HCT116 (cell line): ENCODE measurements at regions not wholly inside any gene's neighbourhood (a gene's known extent, or its start where the extent isn't known, plus 50 kb on each side); places are given as distances from the start of the nearest gene placed in this dataset.

Source experiments
- ATAC-seq: fragments of 200-7000 bp; cut with Tn5 transposase; 2 replicates; pipeline ENCODE4 v1.9.1; 2020; ENCODE audit warnings: mild to moderate bottlenecking, moderate library complexity
- BruUV-seq: library from RNA; stranded (reverse); fragments of 400-500 nt; replicated peaks from 2 replicates; lab custom pipeline; 2021; lab: Mats Ljungman, UMichigan
- CTCF ChIA-PET: fragments of 300-600 bp; sonication (Branson Sonifier 250); formaldehyde crosslinking; loops from one replicate; lab custom pipeline; 2021; ENCODE audit warnings: antibody characterized with exemption; lab: Charles Lee
- POLR2A ChIA-PET: fragments of 300-600, 350-600 bp; sonication (Branson Sonifier 250); formaldehyde crosslinking; loops from one replicate; lab custom pipeline; 2021; ENCODE audit warnings: antibody characterized with exemption; lab: Charles Lee
- RAD21 ChIA-PET, 2 experiments: fragments of 300-600 bp; sonication (Branson Sonifier 250); formaldehyde crosslinking; loops; one replicate each; lab custom pipeline; 2023; ENCODE audit warnings: low total read pairs in 2 of 2; ENCODE audit not compliant: uncharacterized antibody in 2 of 2, unreplicated experiment in 2 of 2, low non-redundant PET in 1 of 2; lab: Charles Lee
- DNase-seq: peaks from one replicate; pipeline ENCODE4 v3.0.0-alpha.2; 2010; ENCODE audit warnings: low read depth, low spot score
- H2AFZ ChIP-seq: fragments of 200-600 bp; shearing (Covaris generic), sonication (generic); 2 replicates; pipeline ENCODE4 v1.6.1; 2017; ENCODE audit warnings: low read depth, mixed run types, mixed read lengths, antibody characterized with exemption, low read length; ENCODE audit not compliant: poor library complexity, severe bottlenecking
- H3K27ac ChIP-seq: 2 replicates; pipeline ENCODE4 v1.5.1; 2012; ENCODE audit warnings: low read depth, low read length
- H3K27me3 ChIP-seq: fragments of 200-600 bp; sonication (generic); 2 replicates; pipeline ENCODE4 v1.6.1; 2016; ENCODE audit warnings: mixed run types, low read length, mixed read lengths; ENCODE audit not compliant: insufficient read depth
- H3K36me3 ChIP-seq, 2 experiments: fragments of 200-500 bp in 1 of 2; fragments of 200-600 bp in 1 of 2; sonication (Bioruptor generic) in 1 of 2; sonication (generic) in 1 of 2; 2 replicates each; pipeline versions ENCODE4 v1.5.1 to v1.6.1; 2014 to 2016; ENCODE audit warnings: low read length in 2 of 2, inconsistent platforms in 1 of 2, mixed read lengths in 1 of 2, mixed run types in 1 of 2; ENCODE audit not compliant: insufficient read depth in 2 of 2, control insufficient read depth in 1 of 2
- H3K4me1 ChIP-seq, 2 experiments: fragments of 200-600 bp in 1 of 2; sonication (generic) in 1 of 2; 2 replicates each; pipeline versions ENCODE4 v1.5.1 to v1.6.1; 2012 to 2017; ENCODE audit warnings: low read length in 2 of 2, inconsistent platforms in 1 of 2, mild to moderate bottlenecking in 1 of 2, mixed read lengths in 1 of 2, mixed run types in 1 of 2, moderate library complexity in 1 of 2; ENCODE audit not compliant: insufficient read depth in 2 of 2, control insufficient read depth in 1 of 2
- H3K4me2 ChIP-seq: fragments of 200-600 bp; sonication (generic); 2 replicates; pipeline ENCODE4 v1.6.1; 2017; ENCODE audit warnings: mixed run types, low read length, mixed read lengths
- H3K4me3 ChIP-seq, 2 experiments: fragments of 200-600 bp in 1 of 2; sonication (generic) in 1 of 2; replicated peaks in 1 of 2; 2 replicates each; pipeline ENCODE4 v1.5.1; 2011 to 2016; ENCODE audit warnings: low read length in 2 of 2, control low read depth in 1 of 2, low read depth in 1 of 2, mild to moderate bottlenecking in 1 of 2, mixed read lengths in 1 of 2, mixed run types in 1 of 2
- H3K79me2 ChIP-seq: fragments of 200-600 bp; sonication (generic); 2 replicates; pipeline ENCODE4 v1.6.1; 2017; ENCODE audit warnings: mild to moderate bottlenecking, mixed run types, low read length, moderate library complexity, mixed read lengths; ENCODE audit not compliant: insufficient read depth
- H3K9ac ChIP-seq: fragments of 200-600 bp; sonication (generic); 2 replicates; pipeline ENCODE4 v1.6.1; 2016; ENCODE audit warnings: low read length, mixed read lengths
- H3K9me2 ChIP-seq: fragments of 200-600 bp; sonication (generic), shearing (Covaris generic); 2 replicates; pipeline ENCODE4 v1.6.1; 2017; ENCODE audit warnings: mixed run types, mild to moderate bottlenecking, moderate library complexity; ENCODE audit not compliant: insufficient read depth
- H3K9me3 ChIP-seq, 2 experiments: fragments of 200-500 bp in 1 of 2; fragments of 200-600 bp in 1 of 2; sonication (Bioruptor generic) in 1 of 2; sonication (generic) in 1 of 2; 2 replicates each; pipeline ENCODE4 v1.6.1; 2014 to 2017; ENCODE audit warnings: low read length in 2 of 2, mixed read lengths in 2 of 2, inconsistent platforms in 1 of 2, low read depth in 1 of 2, mild to moderate bottlenecking in 1 of 2, mixed run types in 1 of 2, moderate library complexity in 1 of 2; ENCODE audit not compliant: control insufficient read depth in 1 of 2, insufficient read depth in 1 of 2
- H4K20me1 ChIP-seq: fragments of 200-600 bp; sonication (generic), shearing (Covaris generic); 2 replicates; pipeline ENCODE4 v1.6.1; 2017; ENCODE audit warnings: mixed run types, mild to moderate bottlenecking, moderate library complexity; ENCODE audit not compliant: insufficient read depth
- CBX3 ChIP-seq: IDR thresholded peaks from 2 replicates; pipeline ENCODE4 v1.6.1; 2012; ENCODE audit warnings: low read depth
- CEBPB ChIP-seq: IDR thresholded peaks from 2 replicates; pipeline ENCODE4 v1.6.1; 2012; ENCODE audit warnings: low read depth
- EGR1 ChIP-seq: IDR thresholded peaks from 2 replicates; pipeline ENCODE4 v1.6.1; 2012; ENCODE audit warnings: low read depth
- ELF1 ChIP-seq: IDR thresholded peaks from 2 replicates; pipeline ENCODE4 v1.6.1; 2012; ENCODE audit warnings: low read depth, borderline replicate concordance
- EZH2phosphoT487 ChIP-seq: fragments of 200-600 bp; IDR thresholded peaks from 2 replicates; pipeline ENCODE4 v1.6.1; 2018; ENCODE audit warnings: antibody characterized with exemption, borderline replicate concordance
- FOSL1 ChIP-seq: IDR thresholded peaks from 2 replicates; pipeline ENCODE4 v1.6.1; 2012; ENCODE audit warnings: low read depth
- JUND ChIP-seq: IDR thresholded peaks from 2 replicates; pipeline ENCODE4 v1.6.1; 2012
- SP1 ChIP-seq: IDR thresholded peaks from 2 replicates; pipeline ENCODE4 v1.6.1; 2012; ENCODE audit warnings: low read depth
- SRF ChIP-seq: IDR thresholded peaks from 2 replicates; pipeline ENCODE4 v1.6.1; 2012; ENCODE audit warnings: low read depth
- YY1 ChIP-seq: IDR thresholded peaks from 2 replicates; pipeline ENCODE4 v1.6.1; 2011; ENCODE audit warnings: low read length, low read depth, moderate library complexity, mild to moderate bottlenecking; ENCODE audit not compliant: insufficient replicate concordance; ENCODE audit errors: extremely low read depth
- ZFX ChIP-seq: fragments of 450-650 bp; IDR thresholded peaks from 2 replicates; pipeline ENCODE4 v1.6.1; 2017
- intact Hi-C: fragments of 100-400 bp; cut with micrococcal nuclease; formaldehyde crosslinking; loops from 2 replicates; pipeline ENCODE4 v1.10.0; 2022
- TF ChIP-seq, protein P1 (sequence below): IDR thresholded peaks from 2 replicates; pipeline ENCODE4 v1.6.1; 2011; ENCODE audit warnings: mild to moderate bottlenecking, low read length, moderate library complexity; ENCODE audit not compliant: insufficient replicate concordance; ENCODE audit errors: extremely low read depth
- TF ChIP-seq, protein P2 (sequence below): IDR thresholded peaks from 2 replicates; pipeline ENCODE4 v1.6.1; 2012; ENCODE audit warnings: low read depth

DNA sequence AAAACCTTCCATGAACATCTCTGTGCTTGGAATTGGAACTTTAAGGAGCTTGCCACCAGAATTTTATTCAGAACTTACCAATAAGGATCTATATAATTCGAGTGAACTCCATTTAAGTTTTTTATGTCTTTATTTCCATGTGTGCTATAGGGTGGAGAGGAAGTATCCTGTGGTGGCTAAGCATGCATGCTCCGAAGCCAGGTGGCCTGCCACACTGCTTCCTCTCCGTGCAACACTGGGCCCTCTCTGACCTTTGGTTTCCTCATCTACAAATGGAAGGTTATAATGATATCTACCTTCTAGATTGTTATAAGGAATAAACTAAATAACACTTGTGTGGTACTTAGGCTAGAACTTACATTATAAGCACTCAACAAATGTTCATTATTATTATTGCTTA, 382.1 kb downstream of the PTPRC start:
- CTCF ChIA-PET: no interaction called here
- intact Hi-C loops: no loop called here
- Histone ChIP-seq H3K79me2 (no peaks in the 10 kb centered on the region), H3K4me1 (no peaks in the 10 kb centered on the region), H3K9ac (no peak overlapping the region), H3K27ac (no peak overlapping the region), H3K36me3 (no peaks in the 10 kb centered on the region), H3K4me3 (no peak overlapping the region), H3K27me3 (no peaks in the 10 kb centered on the region), H3K9me3 (no peaks in the 10 kb centered on the region), H2AFZ (no peak overlapping the region), H3K4me2 (no peak overlapping the region), H3K9me2 (no peaks in the 10 kb centered on the region), H4K20me1 (no peaks in the 10 kb centered on the region)
- DNase-seq: no peak
- no TSS peak for BruUV-seq
- POLR2A ChIA-PET: no interaction called here
- ATAC-seq: no peak
- RAD21 ChIA-PET: no interaction called here
- TF ChIP-seq EGR1: no peak
- TF ChIP-seq SRF: no peak
- no peak for TF ChIP-seq YY1
- TF ChIP-seq JUND: no peak
- TF ChIP-seq CBX3: no peak
- no peak for TF ChIP-seq ELF1
- TF ChIP-seq, protein P1, sequence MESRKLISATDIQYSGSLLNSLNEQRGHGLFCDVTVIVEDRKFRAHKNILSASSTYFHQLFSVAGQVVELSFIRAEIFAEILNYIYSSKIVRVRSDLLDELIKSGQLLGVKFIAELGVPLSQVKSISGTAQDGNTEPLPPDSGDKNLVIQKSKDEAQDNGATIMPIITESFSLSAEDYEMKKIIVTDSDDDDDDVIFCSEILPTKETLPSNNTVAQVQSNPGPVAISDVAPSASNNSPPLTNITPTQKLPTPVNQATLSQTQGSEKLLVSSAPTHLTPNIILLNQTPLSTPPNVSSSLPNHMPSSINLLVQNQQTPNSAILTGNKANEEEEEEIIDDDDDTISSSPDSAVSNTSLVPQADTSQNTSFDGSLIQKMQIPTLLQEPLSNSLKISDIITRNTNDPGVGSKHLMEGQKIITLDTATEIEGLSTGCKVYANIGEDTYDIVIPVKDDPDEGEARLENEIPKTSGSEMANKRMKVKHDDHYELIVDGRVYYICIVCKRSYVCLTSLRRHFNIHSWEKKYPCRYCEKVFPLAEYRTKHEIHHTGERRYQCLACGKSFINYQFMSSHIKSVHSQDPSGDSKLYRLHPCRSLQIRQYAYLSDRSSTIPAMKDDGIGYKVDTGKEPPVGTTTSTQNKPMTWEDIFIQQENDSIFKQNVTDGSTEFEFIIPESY: no peak
- no peak for TF ChIP-seq SP1
- no peak for TF ChIP-seq ZFX

GRCh38 chr1:199029401-199029800, 390.6 kb downstream of the PTPRC start:
- RAD21 ChIA-PET: no interaction called here
- Histone ChIP-seq H3K4me1 (no peaks in the 10 kb centered on the region), H3K27ac (no peak overlapping the region), H3K9ac (no peak overlapping the region), H3K4me2 (no peak overlapping the region), H3K79me2 (no peaks in the 10 kb centered on the region), H4K20me1 (no peaks in the 10 kb centered on the region), H3K9me2 (no peaks in the 10 kb centered on the region), H3K27me3 (no peaks in the 10 kb centered on the region), H2AFZ (no peak overlapping the region), H3K4me3 (no peak overlapping the region), H3K36me3 (no peaks in the 10 kb centered on the region), H3K9me3 (no peaks in the 10 kb centered on the region)
- no TSS peak for BruUV-seq
- intact Hi-C loops: no loop called here
- TF ChIP-seq EZH2phosphoT487: no peak
- no peak for TF ChIP-seq FOSL1
- TF ChIP-seq, protein P2, sequence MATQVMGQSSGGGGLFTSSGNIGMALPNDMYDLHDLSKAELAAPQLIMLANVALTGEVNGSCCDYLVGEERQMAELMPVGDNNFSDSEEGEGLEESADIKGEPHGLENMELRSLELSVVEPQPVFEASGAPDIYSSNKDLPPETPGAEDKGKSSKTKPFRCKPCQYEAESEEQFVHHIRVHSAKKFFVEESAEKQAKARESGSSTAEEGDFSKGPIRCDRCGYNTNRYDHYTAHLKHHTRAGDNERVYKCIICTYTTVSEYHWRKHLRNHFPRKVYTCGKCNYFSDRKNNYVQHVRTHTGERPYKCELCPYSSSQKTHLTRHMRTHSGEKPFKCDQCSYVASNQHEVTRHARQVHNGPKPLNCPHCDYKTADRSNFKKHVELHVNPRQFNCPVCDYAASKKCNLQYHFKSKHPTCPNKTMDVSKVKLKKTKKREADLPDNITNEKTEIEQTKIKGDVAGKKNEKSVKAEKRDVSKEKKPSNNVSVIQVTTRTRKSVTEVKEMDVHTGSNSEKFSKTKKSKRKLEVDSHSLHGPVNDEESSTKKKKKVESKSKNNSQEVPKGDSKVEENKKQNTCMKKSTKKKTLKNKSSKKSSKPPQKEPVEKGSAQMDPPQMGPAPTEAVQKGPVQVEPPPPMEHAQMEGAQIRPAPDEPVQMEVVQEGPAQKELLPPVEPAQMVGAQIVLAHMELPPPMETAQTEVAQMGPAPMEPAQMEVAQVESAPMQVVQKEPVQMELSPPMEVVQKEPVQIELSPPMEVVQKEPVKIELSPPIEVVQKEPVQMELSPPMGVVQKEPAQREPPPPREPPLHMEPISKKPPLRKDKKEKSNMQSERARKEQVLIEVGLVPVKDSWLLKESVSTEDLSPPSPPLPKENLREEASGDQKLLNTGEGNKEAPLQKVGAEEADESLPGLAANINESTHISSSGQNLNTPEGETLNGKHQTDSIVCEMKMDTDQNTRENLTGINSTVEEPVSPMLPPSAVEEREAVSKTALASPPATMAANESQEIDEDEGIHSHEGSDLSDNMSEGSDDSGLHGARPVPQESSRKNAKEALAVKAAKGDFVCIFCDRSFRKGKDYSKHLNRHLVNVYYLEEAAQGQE: no peak
- no peak for TF ChIP-seq ZFX
- TF ChIP-seq CEBPB: no peak
- TF ChIP-seq YY1: no peak
- no peak for TF ChIP-seq CBX3
- TF ChIP-seq EGR1: no peak
- ATAC-seq (no peak), DNase-seq (no peak)
- POLR2A ChIA-PET: no interaction called here
- CTCF ChIA-PET: no interaction called here
